Subcutaneous abdominal adipose tissue (tissue), 5 donors: ENCODE measurements at regions not wholly inside any gene's neighbourhood (a gene's known extent, or its start where the extent isn't known, plus 50 kb on each side); places are given as distances from the start of the nearest gene placed in this dataset.

ENCODE experiments used
- H3K27ac ChIP-seq: one replicate; pipeline ENCODE4 v1.7.0; 2013; ENCODE audit warnings: low read depth, mild to moderate bottlenecking, inconsistent platforms, low read length, moderate library complexity
- H3K27me3 ChIP-seq, 5 donors: one replicate each; pipeline ENCODE4 v1.7.0; 2013; ENCODE audit warnings: low read length in 5 of 5, inconsistent platforms in 1 of 5; ENCODE audit not compliant: control insufficient read depth in 5 of 5, insufficient read depth in 4 of 5
- H3K36me3 ChIP-seq, 5 donors: one replicate each; pipeline ENCODE4 v1.7.0; 2013; ENCODE audit warnings: low read length in 5 of 5; ENCODE audit not compliant: control insufficient read depth in 5 of 5, insufficient read depth in 5 of 5
- H3K4me1 ChIP-seq, 5 donors: one replicate each; pipeline ENCODE4 v1.7.0; 2013; ENCODE audit warnings: low read length in 5 of 5, mild to moderate bottlenecking in 3 of 5, moderate library complexity in 1 of 5; ENCODE audit not compliant: control insufficient read depth in 5 of 5, insufficient read depth in 5 of 5
- H3K4me3 ChIP-seq, 5 donors: one replicate each; pipeline ENCODE4 v1.7.0; 2013; ENCODE audit warnings: low read length in 5 of 5, low read depth in 1 of 5
- H3K9ac ChIP-seq, 5 donors: one replicate each; pipeline ENCODE4 v1.7.0; 2013; ENCODE audit warnings: low read length in 5 of 5, mild to moderate bottlenecking in 4 of 5, moderate library complexity in 3 of 5
- H3K9me3 ChIP-seq, 5 donors: one replicate each; pipeline ENCODE4 v1.7.0; 2013; ENCODE audit warnings: low read length in 5 of 5; ENCODE audit not compliant: control insufficient read depth in 5 of 5
- donor health status: healthy.
- donor health status: healthy.
- donor health status: healthy.
- donor health status: healthy.
- donor health status: healthy.

DNA sequence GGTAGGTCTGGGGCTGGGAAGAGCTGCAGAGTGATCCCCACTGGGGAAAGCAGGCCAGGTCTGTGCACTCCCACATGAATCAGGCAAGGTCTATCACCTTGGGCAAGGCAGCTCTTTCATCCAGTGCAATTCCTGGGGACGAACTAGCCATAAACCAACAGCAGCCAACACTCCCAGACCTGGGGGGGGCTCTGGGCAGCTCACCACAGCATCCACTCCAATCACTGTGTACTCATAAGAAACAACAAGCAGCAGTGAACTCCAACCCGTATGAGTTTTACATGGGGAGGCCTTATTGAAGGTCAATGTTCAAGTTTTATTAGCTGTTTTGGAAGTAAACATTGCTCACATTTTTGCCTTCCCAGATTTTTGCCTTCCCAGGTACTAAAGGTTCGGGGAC lies 157.4 kb upstream of the NAV2 start:
- Histone ChIP-seq H3K27ac (no peak overlapping the region), H3K4me3 (no peak overlapping the region), H3K4me1 (peaks cover 0 to 7% (median 3%) of the 10 kb centered on the region in 5 donors), H3K9ac (no peak overlapping the region), H3K36me3 (no peaks in the 10 kb centered on the region), H3K9me3 (no peaks in the 10 kb centered on the region), H3K27me3 (peaks cover 0 to 7% (median 0%) of the 10 kb centered on the region in 5 donors)

DNA sequence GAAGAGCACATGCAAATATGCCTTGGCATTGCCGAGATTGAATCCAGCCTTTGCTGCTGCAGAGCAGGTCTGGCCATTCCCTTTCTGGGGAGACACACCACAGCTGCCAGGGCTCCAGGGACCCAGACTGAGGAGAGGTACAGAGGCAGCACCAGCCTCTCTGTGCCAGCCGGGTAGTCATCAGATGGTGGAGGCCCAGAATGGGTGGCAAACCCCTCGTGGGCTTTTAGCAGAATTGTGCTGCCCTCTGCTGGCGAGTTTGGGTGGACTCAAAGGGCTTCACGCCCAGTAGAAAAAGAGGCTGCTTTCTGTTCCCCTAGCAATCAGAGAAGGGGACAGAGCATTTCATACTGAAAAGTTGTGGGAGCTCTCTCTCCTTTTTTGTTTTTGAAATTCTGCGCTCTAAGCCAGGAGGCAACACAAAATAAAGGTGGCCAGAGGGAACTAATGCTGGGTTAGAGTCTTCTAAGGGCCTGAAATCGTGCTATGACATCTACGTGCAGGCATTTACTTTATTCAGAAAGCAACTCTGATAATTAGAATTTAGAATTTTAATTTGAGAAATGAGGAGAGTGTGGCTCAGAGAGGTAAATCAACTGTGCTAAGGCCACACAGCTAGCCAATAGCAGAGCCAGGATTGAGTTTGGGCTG lies 158.8 kb upstream of the NAV2 start:
- Histone ChIP-seq H3K36me3 (no peaks in the 10 kb centered on the region), H3K27ac (no peak overlapping the region), H3K4me3 (no peak overlapping the region), H3K9ac (no peak overlapping the region), H3K27me3 (peaks cover 0 to 9% (median 5%) of the 10 kb centered on the region in 5 donors), H3K9me3 (no peaks in the 10 kb centered on the region), H3K4me1 (peaks cover 0 to 7% (median 3%) of the 10 kb centered on the region in 5 donors)

DNA sequence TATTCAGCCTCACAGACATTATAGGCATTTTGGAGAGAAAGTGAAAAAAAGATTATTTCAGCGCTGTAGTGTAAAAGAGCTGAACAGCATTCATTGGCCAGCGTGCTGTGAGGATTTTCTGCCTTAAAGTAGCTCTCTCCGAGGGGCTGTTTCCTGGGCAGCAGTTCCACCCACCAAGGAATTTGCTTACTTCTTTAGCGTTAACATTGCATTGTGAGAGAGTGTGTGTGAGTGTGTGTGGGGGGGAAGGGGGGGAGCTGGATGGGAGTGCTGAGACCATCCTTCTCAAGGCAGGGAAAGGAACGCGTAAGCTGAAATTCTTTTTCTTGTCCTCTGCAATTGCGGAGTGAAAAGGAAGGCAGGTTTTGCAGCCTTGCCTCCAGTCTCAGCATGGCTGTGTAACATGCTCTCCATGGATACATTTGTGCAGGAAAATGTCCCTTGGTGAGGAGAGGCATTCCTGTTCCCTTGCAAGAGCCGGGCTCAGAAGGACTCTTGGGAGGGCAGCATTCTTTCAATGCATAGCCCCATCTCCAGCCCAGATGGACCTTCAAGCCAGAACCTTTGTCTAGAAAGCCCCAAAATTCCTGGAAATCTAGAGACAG lies 159.9 kb upstream of the NAV2 start:
- H3K27ac ChIP-seq = no peak overlapping the region
- no peaks in the 10 kb centered on the region for H3K36me3 ChIP-seq
- H3K27me3 ChIP-seq = peaks cover 0 to 13% (median 5%) of the 10 kb centered on the region in 5 donors
- H3K9ac ChIP-seq = no peak overlapping the region
- H3K9me3 ChIP-seq = no peaks in the 10 kb centered on the region
- H3K4me3 ChIP-seq = no peak overlapping the region
- peaks cover 0 to 7% (median 3%) of the 10 kb centered on the region in 5 donors for H3K4me1 ChIP-seq

DNA sequence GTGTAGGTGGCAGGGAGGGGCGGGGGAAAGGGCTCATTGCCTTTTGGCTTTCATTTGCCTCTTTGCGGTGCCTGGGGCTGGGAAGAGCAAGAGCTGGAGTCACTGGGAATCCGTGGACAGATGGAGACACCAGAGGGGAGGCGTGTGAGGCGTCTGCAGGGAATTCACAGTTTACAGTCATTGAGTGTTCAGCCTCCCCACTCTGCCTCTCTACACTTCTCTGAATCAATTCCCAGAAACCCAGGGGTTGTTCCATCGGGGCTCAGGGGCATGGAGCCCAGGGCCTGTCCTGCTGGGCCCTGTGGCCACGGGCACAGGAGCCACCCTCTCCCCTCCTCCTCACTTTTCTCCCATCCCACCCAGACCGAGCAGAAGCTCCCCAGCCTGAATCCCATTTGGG lies 160.5 kb upstream of the NAV2 start:
- no peak overlapping the region for H3K27ac ChIP-seq

DNA sequence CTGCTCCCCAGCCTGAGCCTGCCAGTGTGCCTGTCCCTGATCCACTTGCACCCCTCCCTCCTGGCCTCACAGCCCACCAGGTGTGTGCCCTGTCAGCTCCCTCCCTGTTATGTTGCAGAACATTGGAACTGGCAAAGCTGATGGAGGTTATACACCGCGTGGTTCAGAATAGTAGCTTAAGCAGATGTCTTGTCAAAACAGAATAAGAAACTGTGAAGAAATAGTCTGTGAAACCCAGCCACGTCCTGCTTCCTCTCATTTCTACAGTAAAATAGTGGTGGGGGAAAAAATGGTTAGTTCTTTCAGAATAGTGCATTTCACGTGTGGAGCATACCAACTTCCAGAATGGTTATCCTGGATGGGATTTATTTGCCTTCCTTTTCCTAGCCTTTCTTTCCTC lies 161.2 kb upstream of the NAV2 start:
- H3K4me1 ChIP-seq = peaks cover 0 to 7% (median 3%) of the 10 kb centered on the region in 5 donors
- no peak overlapping the region for H3K4me3 ChIP-seq
- H3K27me3 ChIP-seq = peaks cover 0 to 10% (median 5%) of the 10 kb centered on the region in 5 donors
- H3K9ac ChIP-seq = no peak overlapping the region
- H3K36me3 ChIP-seq = no peaks in the 10 kb centered on the region
- H3K9me3 ChIP-seq = no peaks in the 10 kb centered on the region
- H3K27ac ChIP-seq = no peak overlapping the region

More for the DNA sequence above, 160.5 kb upstream of the NAV2 start:
- H3K4me3 ChIP-seq = no peak overlapping the region
- no peaks in the 10 kb centered on the region for H3K9me3 ChIP-seq
- H3K27me3 ChIP-seq = peaks cover 0 to 10% (median 5%) of the 10 kb centered on the region in 5 donors
- no peak overlapping the region for H3K9ac ChIP-seq
- H3K4me1 ChIP-seq = peaks cover 0 to 7% (median 3%) of the 10 kb centered on the region in 5 donors
- no peaks in the 10 kb centered on the region for H3K36me3 ChIP-seq

DNA sequence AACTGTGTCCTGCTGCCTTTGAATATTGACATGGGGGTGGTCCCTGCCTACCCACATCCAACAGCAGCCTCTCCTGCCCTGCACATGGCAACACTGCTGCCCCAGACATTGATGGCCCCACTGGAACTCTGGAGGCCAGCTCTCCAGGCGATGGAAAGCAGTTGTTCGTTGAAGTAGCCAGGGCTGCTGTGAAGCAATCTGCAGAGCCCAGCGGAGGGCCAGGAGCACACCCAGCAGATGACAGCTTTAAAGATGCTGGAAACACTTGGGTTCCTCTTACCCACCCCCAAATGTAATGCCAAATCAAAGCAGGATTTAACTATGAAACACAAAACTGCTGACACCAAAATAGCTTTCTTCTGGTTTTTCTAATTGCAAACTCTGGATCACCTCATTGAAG lies 165.6 kb upstream of the NAV2 start:
- Histone ChIP-seq H3K4me1 (peaks cover 0 to 3% (median 0%) of the 10 kb centered on the region in 5 donors), H3K27ac (no peak overlapping the region), H3K27me3 (peaks cover 0 to 10% (median 4%) of the 10 kb centered on the region in 5 donors), H3K36me3 (no peaks in the 10 kb centered on the region), H3K4me3 (no peak overlapping the region), H3K9ac (no peak overlapping the region), H3K9me3 (no peaks in the 10 kb centered on the region)

DNA sequence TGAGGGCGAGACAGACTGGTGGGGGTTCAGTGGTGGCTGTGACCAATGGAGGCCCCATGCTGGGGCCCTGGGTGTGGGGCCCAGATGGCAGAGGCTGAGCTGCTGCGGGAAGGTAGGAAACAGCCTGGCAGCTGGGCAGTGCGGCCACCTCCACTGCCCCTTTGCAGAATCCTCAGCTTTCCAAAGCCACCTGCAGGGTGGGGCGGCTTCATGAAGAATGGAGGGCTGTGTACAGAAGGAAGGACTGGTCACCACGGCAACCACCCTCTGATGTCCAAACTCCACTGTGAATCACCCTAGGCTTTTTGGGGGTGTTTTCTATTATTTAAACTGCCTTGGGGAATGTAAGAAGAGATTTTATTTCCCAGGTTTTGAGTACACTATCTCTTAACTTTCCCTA lies 166.3 kb upstream of the NAV2 start:
- Histone ChIP-seq H3K27me3 (peaks cover 0 to 10% (median 4%) of the 10 kb centered on the region in 5 donors), H3K4me1 (peaks cover 0 to 3% (median 0%) of the 10 kb centered on the region in 5 donors), H3K4me3 (no peak overlapping the region), H3K9me3 (no peaks in the 10 kb centered on the region), H3K27ac (no peak overlapping the region), H3K9ac (no peak overlapping the region), H3K36me3 (no peaks in the 10 kb centered on the region)

DNA sequence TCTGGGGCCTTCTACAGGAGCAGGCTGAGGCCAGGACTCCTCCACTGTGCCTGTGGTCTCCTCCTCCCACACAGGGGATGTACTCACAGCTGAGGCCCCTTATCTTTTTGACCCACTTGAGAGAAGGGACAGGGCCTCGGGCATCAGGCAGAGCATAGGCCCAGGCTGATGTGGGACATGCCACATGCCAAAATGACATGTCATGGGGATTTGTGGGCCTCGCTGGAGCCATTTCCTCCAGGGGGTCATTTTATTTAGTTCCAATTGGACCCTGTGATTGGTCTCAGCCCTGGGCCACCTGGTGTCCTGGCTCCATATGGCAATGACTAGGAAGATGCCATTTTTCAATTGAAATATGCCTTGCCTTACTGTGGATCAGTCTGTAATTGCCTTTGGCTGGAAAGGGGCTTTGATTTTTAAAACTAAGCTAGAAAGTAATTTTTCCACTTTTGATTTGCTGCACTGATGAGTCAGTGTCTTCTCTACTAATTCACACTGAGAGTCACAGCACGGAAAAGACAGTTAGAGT lies 171.1 kb upstream of the NAV2 start:
- no peaks in the 10 kb centered on the region for H3K36me3 ChIP-seq
- H3K4me3 ChIP-seq = no peak overlapping the region
- no peaks in the 10 kb centered on the region for H3K4me1 ChIP-seq
- peaks cover 0 to 5% (median 0%) of the 10 kb centered on the region in 5 donors for H3K27me3 ChIP-seq
- H3K27ac ChIP-seq = no peak overlapping the region
- no peaks in the 10 kb centered on the region for H3K9me3 ChIP-seq
- no peak overlapping the region for H3K9ac ChIP-seq

DNA sequence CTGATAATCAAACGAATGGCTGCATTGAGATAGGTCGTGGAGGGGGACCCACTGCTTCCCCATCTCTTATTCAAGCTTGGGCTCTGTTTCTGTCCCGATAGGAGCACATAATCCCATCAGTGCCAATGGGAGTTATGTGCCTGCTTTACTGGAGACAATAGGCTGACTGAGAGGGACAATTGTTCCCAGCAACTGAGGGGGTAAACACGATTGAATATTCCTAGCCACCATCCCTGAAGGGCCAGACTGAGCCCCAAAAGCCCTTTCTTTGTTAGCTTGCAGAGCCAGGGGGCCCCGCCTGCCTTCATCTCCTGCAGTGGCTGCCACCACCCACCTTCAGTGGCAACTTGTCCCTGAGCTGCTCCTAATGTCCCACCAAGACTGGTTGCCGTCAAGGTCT lies 172.8 kb upstream of the NAV2 start:
- Histone ChIP-seq H3K4me1 (no peaks in the 10 kb centered on the region), H3K27me3 (no peaks in the 10 kb centered on the region), H3K27ac (no peak overlapping the region), H3K36me3 (no peaks in the 10 kb centered on the region), H3K9me3 (no peaks in the 10 kb centered on the region), H3K4me3 (no peak overlapping the region), H3K9ac (no peak overlapping the region)

DNA sequence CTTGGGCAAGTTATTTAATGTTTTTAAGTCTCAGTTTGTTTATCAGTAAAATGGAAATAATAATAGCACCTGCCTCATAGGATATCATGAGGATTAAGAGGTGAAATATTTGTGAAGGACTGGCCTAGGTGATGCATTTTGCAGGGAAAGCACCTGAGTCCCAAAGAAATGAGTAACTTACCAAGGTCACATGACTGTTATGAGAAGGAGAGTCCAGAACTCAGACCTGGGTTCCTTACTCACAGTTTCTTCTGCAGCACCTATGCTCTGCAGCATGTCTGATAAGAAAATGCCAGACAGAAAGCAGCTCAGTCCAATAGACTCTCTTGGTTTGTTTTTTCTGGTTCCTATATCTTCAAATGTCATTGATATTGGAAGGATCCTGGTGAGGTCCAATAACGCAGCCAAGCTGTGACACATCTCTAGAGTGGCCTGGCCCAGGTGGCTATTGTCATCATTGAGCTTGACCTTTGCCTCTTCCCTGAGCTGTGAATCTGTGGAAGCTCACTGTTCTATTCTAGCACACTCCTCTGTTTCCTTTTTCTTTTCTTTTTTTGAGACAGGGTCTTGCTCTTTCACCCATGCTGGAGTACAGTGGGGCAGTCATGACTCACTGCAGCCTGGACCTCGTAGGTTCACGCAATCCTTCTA lies 174.7 kb upstream of the NAV2 start:
- Histone ChIP-seq H3K27me3 (no peaks in the 10 kb centered on the region), H3K9me3 (no peaks in the 10 kb centered on the region), H3K4me3 (no peak overlapping the region), H3K9ac (no peak overlapping the region), H3K36me3 (no peaks in the 10 kb centered on the region), H3K4me1 (no peaks in the 10 kb centered on the region), H3K27ac (no peak overlapping the region)
